ENCODE measurements at regions not wholly inside any gene's neighbourhood (a gene's known extent, or its start where the extent isn't known, plus 50 kb on each side); places are given as distances from the start of the nearest gene placed in this dataset.
"Not testable (repeated sequence)": the region's sequence is repeated elsewhere in the genome, so short reads cannot be mapped to it uniquely, and the experiment has no call there.

GRCh38 chr15:78708713-78709260 lies 67.8 kb upstream of the CHRNB4 start:
- WGBS, 2 donors, result 82 to 88% methylated on average over 4 of the region's 4 CpGs
- no peak for DNase-seq (ENCODE audit: low spot score in 2 of 2)
- TF ChIP-seq POLR2A (IDR thresholded peaks at IDR 0.05), result no peak
- TF ChIP-seq CTCF (IDR thresholded peaks at IDR 0.05), result no peak
- intact Hi-C loops (cut with DNase I; ENCODE audit: low total_unique reads), result loop anchor here (5.0 kb wide), 1 partner anchor 91 kb away; no protein-coding TSS in a partner anchor
- no peak overlapping the region for H3K4me3 ChIP-seq (ENCODE audit: low read depth, poor library complexity, severe bottlenecking)

- not testable (repeated sequence) for H3K4me3 ChIP-seq (ENCODE audit: low read depth, poor library complexity, severe bottlenecking); DNase-seq (ENCODE audit: low spot score in 2 of 2)
- intact Hi-C loops (cut with DNase I; ENCODE audit: low total_unique reads), result loop anchor here (5.0 kb wide), 1 partner anchor 89 kb away; no protein-coding TSS in a partner anchor
- WGBS, 2 donors, result 47 to 67% methylated on average over 1 of the region's 1 CpG
Measured at GRCh38 chr15:78706481-78707235, 65.6 kb upstream of the CHRNB4 start.

- intact Hi-C loops (cut with DNase I; ENCODE audit: low total_unique reads); H3K4me3 ChIP-seq (ENCODE audit: low read depth, poor library complexity, severe bottlenecking): not testable (repeated sequence)
- 70 to 87% methylated on average over 5 of the region's 5 CpGs for WGBS, 2 donors
- DNase-seq (ENCODE audit: low spot score in 2 of 2), result peak in 1 of 2 donors; percentile 76
Measured at GRCh38 chr15:78703334-78704056, 62.5 kb upstream of the CHRNB4 start.

GRCh38 chr15:78702609-78703333 lies 61.8 kb upstream of the CHRNB4 start:
- DNase-seq (ENCODE audit: low spot score in 2 of 2), result peak in 1 of 2 donors; percentile 37
- TF ChIP-seq CTCF (IDR thresholded peaks at IDR 0.05) (no peak), POLR2A (IDR thresholded peaks at IDR 0.05) (no peak)

GRCh38 chr15:78697449-78697848 lies 56.4 kb upstream of the CHRNB4 start:
- H3K4me3 ChIP-seq (ENCODE audit: low read depth, poor library complexity, severe bottlenecking), result no peak overlapping the region
- intact Hi-C loops (cut with DNase I; ENCODE audit: low total_unique reads), result loop anchor here (10.0 kb wide), 1 partner anchor 293 kb away; no protein-coding TSS in a partner anchor
- 78 to 81% methylated on average over 1 of the region's 1 CpG for WGBS, 2 donors
- DNase-seq (ENCODE audit: low spot score in 2 of 2), result no peak
- TF ChIP-seq CTCF (IDR thresholded peaks at IDR 0.05) (no peak), POLR2A (IDR thresholded peaks at IDR 0.05) (no peak)

More at GRCh38 chr15:78702609-78703333, 61.8 kb upstream of the CHRNB4 start:
- H3K4me3 ChIP-seq (ENCODE audit: low read depth, poor library complexity, severe bottlenecking), result no peak overlapping the region
- intact Hi-C loops (cut with DNase I; ENCODE audit: low total_unique reads), result no loop called here

- no peak for TF ChIP-seq POLR2A (IDR thresholded peaks at IDR 0.05)
- TF ChIP-seq CTCF (IDR thresholded peaks at IDR 0.05), result no peak
- intact Hi-C loops (cut with DNase I; ENCODE audit: low total_unique reads), result loop anchor here (10.0 kb wide), 1 partner anchor 292 kb away; no protein-coding TSS in a partner anchor
- no peak overlapping the region for H3K4me3 ChIP-seq (ENCODE audit: low read depth, poor library complexity, severe bottlenecking)
- DNase-seq (ENCODE audit: low spot score in 2 of 2), result no peak
Measured at GRCh38 chr15:78696436-78696835, 55.4 kb upstream of the CHRNB4 start.

Measured in lower leg skin (tissue), 4 donors.